CD4-positive, alpha-beta T cell treated with Interleukin-17A for 1 hour (primary cell): ENCODE measurements at regions not wholly inside any gene's neighbourhood (a gene's known extent, or its start where the extent isn't known, plus 50 kb on each side); places are given as distances from the start of the nearest gene placed in this dataset.

ENCODE experiments used
- DNase-seq: peaks from one replicate; pipeline ENCODE4 v3.0.0-alpha.2; 2020

GRCh38 chr4:89416960-89417359, 109.4 kb upstream of the GPRIN3 start:
- DNase-seq = no peak

GRCh38 chr4:89413518-89413917, 105.9 kb upstream of the GPRIN3 start:
- no peak for DNase-seq

GRCh38 chr4:89411539-89412309, 104.1 kb upstream of the GPRIN3 start:
- no peak for DNase-seq

- DNase-seq = no peak
Observed at GRCh38 chr4:89410687-89411086, 103.1 kb upstream of the GPRIN3 start.

GRCh38 chr4:89404530-89404929, 96.9 kb upstream of the GPRIN3 start:
- no peak for DNase-seq

- DNase-seq = no peak
Observed at GRCh38 chr4:89403826-89404225, 96.2 kb upstream of the GPRIN3 start.

GRCh38 chr4:89400287-89401035, 92.9 kb upstream of the GPRIN3 start:
- no peak for DNase-seq

GRCh38 chr4:89398644-89399043, 91.0 kb upstream of the GPRIN3 start:
- DNase-seq = no peak

- DNase-seq = no peak
Observed at GRCh38 chr4:89398146-89398545, 90.5 kb upstream of the GPRIN3 start.

GRCh38 chr4:89397441-89397840, 89.8 kb upstream of the GPRIN3 start:
- DNase-seq = no peak

- no peak for DNase-seq
Observed at GRCh38 chr4:89382439-89382838, 74.8 kb upstream of the GPRIN3 start.

- DNase-seq = no peak
Observed at GRCh38 chr4:89380980-89381379, 73.4 kb upstream of the GPRIN3 start.

GRCh38 chr4:89379511-89380044, 72.0 kb upstream of the GPRIN3 start:
- no peak for DNase-seq

GRCh38 chr4:89373394-89373793, 65.8 kb upstream of the GPRIN3 start:
- DNase-seq = no peak

- no peak for DNase-seq
Observed at GRCh38 chr4:89371614-89372013, 64.0 kb upstream of the GPRIN3 start.

GRCh38 chr4:89369581-89369980, 62.0 kb upstream of the GPRIN3 start:
- DNase-seq = no peak

- DNase-seq = no peak
Observed at GRCh38 chr4:89368861-89369260, 61.3 kb upstream of the GPRIN3 start.

- no peak for DNase-seq
Observed at GRCh38 chr4:89365776-89366175, 58.2 kb upstream of the GPRIN3 start.

GRCh38 chr4:89365375-89365774, 57.8 kb upstream of the GPRIN3 start:
- no peak for DNase-seq

GRCh38 chr4:89364541-89364940, 56.9 kb upstream of the GPRIN3 start:
- no peak for DNase-seq

GRCh38 chr4:89363786-89364185, 56.2 kb upstream of the GPRIN3 start:
- no peak for DNase-seq

- DNase-seq = no peak
Observed at GRCh38 chr4:89358935-89359638, 51.5 kb upstream of the GPRIN3 start.

GRCh38 chr4:89357787-89358186, 50.2 kb upstream of the GPRIN3 start:
- DNase-seq = no peak
